GM13977 (cell line): ENCODE measurements at regions not wholly inside any gene's neighbourhood (a gene's known extent, or its start where the extent isn't known, plus 50 kb on each side); places are given as distances from the start of the nearest gene placed in this dataset.

Source experiments
- DNase-seq: peaks from one replicate; pipeline ENCODE4 v3.0.0; 2012; ENCODE audit warnings: low spot score
- in situ Hi-C: fragments of 300-500 bp; cut with MboI; formaldehyde crosslinking; loops from one replicate; pipeline ENCODE4 v1.12.0; 2022; ENCODE audit warnings: low sequenced_read_pairs, low pct_unique_long_range_greater_than_20kb, mixed read lengths, inconsistent platforms; ENCODE audit not compliant: unreplicated experiment
- TF ChIP-seq, protein P1 (sequence below): IDR thresholded peaks from 2 replicates; pipeline ENCODE4 v1.5.1; 2012; ENCODE audit warnings: mild to moderate bottlenecking, control low read depth; ENCODE audit not compliant: insufficient read depth; ENCODE audit errors: extremely low read depth, missing control alignments

DNA sequence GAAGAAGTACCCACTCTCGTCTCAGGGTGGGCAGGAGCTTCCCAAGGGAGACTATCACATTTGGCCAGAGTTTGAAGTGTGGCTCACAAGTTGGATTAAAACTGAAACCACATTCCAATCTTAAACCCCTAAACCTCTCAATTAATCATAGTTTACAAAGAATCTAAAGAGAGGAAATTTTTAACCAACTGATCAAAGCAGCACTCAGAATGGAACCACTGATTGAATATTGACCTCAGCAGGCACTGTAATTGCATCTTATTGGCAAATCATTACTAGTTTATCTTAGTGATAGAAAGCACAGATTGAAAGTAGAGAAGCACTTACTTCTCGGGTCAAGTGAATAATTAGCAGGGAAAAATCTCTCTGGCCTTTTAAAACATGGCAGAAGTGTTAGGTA is 491.6 kb downstream of the TOX3 start:
- DNase-seq: no peak
- TF ChIP-seq, protein P1, sequence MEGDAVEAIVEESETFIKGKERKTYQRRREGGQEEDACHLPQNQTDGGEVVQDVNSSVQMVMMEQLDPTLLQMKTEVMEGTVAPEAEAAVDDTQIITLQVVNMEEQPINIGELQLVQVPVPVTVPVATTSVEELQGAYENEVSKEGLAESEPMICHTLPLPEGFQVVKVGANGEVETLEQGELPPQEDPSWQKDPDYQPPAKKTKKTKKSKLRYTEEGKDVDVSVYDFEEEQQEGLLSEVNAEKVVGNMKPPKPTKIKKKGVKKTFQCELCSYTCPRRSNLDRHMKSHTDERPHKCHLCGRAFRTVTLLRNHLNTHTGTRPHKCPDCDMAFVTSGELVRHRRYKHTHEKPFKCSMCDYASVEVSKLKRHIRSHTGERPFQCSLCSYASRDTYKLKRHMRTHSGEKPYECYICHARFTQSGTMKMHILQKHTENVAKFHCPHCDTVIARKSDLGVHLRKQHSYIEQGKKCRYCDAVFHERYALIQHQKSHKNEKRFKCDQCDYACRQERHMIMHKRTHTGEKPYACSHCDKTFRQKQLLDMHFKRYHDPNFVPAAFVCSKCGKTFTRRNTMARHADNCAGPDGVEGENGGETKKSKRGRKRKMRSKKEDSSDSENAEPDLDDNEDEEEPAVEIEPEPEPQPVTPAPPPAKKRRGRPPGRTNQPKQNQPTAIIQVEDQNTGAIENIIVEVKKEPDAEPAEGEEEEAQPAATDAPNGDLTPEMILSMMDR: no peak
- in situ Hi-C loops: no loop called here

DNA sequence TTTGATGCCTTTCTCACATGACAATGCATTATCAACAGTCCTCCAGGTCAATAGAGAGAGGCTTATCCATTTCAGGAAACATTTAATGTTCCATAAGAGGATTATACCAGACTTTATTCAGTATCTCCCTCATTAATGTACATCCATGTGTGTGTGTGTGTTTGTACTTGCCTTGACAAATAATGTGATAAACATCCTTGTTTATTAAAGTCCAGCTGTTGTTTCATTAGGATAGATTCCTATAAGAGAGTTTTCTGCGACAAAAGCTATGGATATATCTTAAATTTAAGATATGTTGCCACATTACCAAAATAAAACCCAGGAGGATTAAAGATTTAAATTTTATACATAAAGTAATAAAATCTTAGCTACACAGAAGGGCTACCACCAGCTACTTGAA is 492.6 kb downstream of the TOX3 start:
- in situ Hi-C loops: no loop called here
- TF ChIP-seq, protein P1: no peak
- no peak for DNase-seq

DNA sequence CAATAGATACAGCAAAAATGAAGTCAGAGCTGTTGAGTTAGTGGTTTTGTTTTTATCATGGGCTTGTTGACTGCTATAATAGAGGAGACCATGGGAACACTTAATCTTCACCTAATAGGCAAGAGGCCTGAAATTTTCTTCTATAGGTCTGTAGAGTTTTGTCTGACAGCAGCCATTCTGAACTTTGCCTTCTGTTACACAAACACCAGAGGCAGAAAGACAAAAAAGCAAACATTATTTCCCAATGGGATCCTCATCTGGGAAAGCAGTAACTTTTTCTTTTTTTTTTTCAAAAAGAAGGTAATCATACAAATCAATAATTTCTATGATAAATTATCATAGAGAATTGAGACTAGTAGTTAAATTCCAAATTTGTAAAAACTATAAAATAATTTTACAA is 494.1 kb downstream of the TOX3 start:
- TF ChIP-seq, protein P1: no peak
- in situ Hi-C loops: no loop called here
- DNase-seq: no peak

DNA sequence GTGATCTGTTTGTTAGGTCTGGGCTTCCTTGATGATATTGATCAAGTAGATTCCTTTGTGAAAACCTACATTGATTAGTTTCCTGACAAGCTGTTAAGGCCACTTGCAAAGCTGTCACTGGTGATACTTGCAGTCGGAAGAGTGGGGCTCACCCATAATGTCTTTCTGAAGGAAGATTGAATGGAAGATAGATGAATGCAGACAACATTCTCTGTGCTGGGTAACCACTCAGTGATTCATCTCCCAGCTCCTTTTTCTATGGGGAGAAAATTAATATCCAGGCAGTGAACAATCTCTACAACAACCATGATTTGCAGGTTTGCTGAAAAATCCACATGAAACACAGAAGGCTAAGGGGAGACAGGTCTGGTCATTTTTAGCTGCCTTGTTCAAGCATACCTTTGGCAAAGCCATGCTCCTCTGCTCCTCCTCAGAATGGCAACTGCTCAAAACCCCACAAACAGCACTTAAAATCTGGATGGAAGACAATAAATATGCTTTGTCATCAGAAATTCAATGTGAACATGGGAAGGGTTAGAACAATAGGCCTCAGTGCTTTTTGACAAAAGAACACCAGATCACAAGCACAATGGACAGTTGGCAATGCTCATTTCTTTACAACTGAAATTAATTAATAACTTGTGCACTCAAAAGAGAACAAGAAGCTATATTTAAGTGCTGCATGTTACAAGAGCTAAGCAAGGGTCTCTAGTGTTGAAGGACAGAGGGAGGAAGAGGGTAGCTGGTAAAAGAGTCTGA is 495.4 kb downstream of the TOX3 start:
- in situ Hi-C loops: no loop called here
- TF ChIP-seq, protein P1: no peak
- DNase-seq: no peak

DNA sequence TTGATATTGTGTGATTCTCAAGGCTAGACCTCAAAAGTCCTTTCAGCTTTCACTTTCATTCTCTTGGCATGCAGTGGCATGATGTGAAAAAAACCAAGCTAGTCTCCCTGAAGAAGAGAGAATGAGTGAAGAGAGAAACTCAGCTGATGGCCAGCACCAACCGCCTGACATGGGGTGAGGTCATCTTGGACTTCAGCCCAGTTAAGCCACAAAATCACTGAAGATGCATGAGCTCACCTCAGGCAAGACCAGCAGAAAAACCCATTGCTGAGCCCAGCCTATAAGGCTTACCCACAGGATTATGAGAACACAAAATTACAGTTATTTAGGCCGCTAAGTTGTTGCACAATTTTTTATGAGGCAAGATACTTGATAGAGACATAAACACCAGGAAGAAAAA is 496.5 kb downstream of the TOX3 start:
- in situ Hi-C loops: no loop called here
- no peak for DNase-seq
- TF ChIP-seq, protein P1: no peak

DNA sequence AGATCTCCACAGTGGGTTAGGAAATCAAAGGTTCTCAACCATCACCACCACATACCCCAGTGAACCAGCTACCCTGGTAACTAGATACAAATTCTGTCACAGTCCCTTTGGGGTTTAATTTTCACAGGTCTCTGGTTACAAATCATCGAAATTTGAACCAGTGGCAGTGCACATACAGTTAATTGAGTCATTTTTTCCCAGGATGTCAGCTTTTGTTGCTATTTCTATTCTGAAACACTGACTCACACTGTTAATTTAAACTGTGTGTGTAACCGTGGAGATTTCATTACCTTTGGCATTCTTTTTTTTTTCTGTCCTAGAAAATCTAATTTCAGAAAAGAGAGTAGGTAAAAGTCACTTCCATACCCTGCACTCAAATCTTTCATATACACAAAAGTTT is 511.5 kb downstream of the TOX3 start:
- TF ChIP-seq, protein P1: no peak
- in situ Hi-C loops: no loop called here
- no peak for DNase-seq
